ENCODE measurements at regions not wholly inside any gene's neighbourhood (a gene's known extent, or its start where the extent isn't known, plus 50 kb on each side); places are given as distances from the start of the nearest gene placed in this dataset.
"Not testable (repeated sequence)": the region's sequence is repeated elsewhere in the genome, so short reads cannot be mapped to it uniquely, and the experiment has no call there.

- DNase-seq, result no peak
Measured at GRCh38 chr6:113055998-113056397, 708.9 kb downstream of the RFPL4B start.

GRCh38 chr6:113057567-113058053 is 710.5 kb downstream of the RFPL4B start:
- no peak for DNase-seq

- DNase-seq, result no peak
Measured at GRCh38 chr6:113060664-113061063, 713.5 kb downstream of the RFPL4B start.

- no peak for DNase-seq
Measured at GRCh38 chr6:113065611-113066010, 718.5 kb downstream of the RFPL4B start.

- no peak for DNase-seq
Measured at GRCh38 chr6:113067612-113068275, 720.6 kb downstream of the RFPL4B start.

GRCh38 chr6:113068570-113068969 is 721.4 kb downstream of the RFPL4B start:
- DNase-seq, result no peak

- DNase-seq, result not testable (repeated sequence)
Measured at GRCh38 chr6:113070681-113071080, 723.6 kb downstream of the RFPL4B start.

GRCh38 chr6:113073611-113074191 is 726.6 kb downstream of the RFPL4B start:
- no peak for DNase-seq

- no peak for DNase-seq
Measured at GRCh38 chr6:113076116-113076515, 729.0 kb downstream of the RFPL4B start.

- DNase-seq, result no peak
Measured at GRCh38 chr6:113076816-113077215, 729.7 kb downstream of the RFPL4B start.

GRCh38 chr6:113077794-113078193 is 730.7 kb downstream of the RFPL4B start:
- no peak for DNase-seq

- DNase-seq, result no peak
Measured at GRCh38 chr6:113078791-113079190, 731.7 kb downstream of the RFPL4B start.

GRCh38 chr6:113082745-113083144 is 735.6 kb downstream of the RFPL4B start:
- no peak for DNase-seq

- DNase-seq, result no peak
Measured at GRCh38 chr6:113083947-113084346, 736.8 kb downstream of the RFPL4B start.

- DNase-seq, result no peak
Measured at GRCh38 chr6:113089056-113089455, 741.9 kb downstream of the RFPL4B start.

- DNase-seq, result no peak
Measured at GRCh38 chr6:113092795-113093194, 745.7 kb downstream of the RFPL4B start.

- DNase-seq, result no peak
Measured at GRCh38 chr6:113094779-113095178, 747.6 kb downstream of the RFPL4B start.

GRCh38 chr6:113095841-113096240 is 748.7 kb downstream of the RFPL4B start:
- DNase-seq, result no peak

- no peak for DNase-seq
Measured at GRCh38 chr6:113102761-113103160, 754.4 kb upstream of the MARCKS start.

GRCh38 chr6:113103634-113104361 is 753.3 kb upstream of the MARCKS start:
- DNase-seq, result no peak

- no peak for DNase-seq
Measured at GRCh38 chr6:113104541-113104940, 752.6 kb upstream of the MARCKS start.

- no peak for DNase-seq
Measured at GRCh38 chr6:113104951-113105350, 752.2 kb upstream of the MARCKS start.

GRCh38 chr6:113110211-113110610 is 746.9 kb upstream of the MARCKS start:
- DNase-seq, result no peak

- DNase-seq, result no peak
Measured at GRCh38 chr6:113111550-113111949, 745.6 kb upstream of the MARCKS start.

Data from NCI-H2171 (cell line).